ENCODE measurements at regions not wholly inside any gene's neighbourhood (a gene's known extent, or its start where the extent isn't known, plus 50 kb on each side); places are given as distances from the start of the nearest gene placed in this dataset.
"Not testable (repeated sequence)": the region's sequence is repeated elsewhere in the genome, so short reads cannot be mapped to it uniquely, and the experiment has no call there.

GRCh38 chr2:111338474-111338873 is 217.8 kb downstream of the BCL2L11 start:
- not testable (repeated sequence) for H3K36me3 Mint-ChIP-seq (ENCODE audit: insufficient read depth in 1 of 3, low read depth in 3 of 3); H3K4me3 Mint-ChIP-seq; H3K79me1 ChIP-seq (ENCODE audit: insufficient read depth, low read depth, low read length, poor library complexity, severe bottlenecking); H3K23ac ChIP-seq (ENCODE audit: insufficient read length, low read depth, low read length); H3K9me3 ChIP-seq (ENCODE audit: control insufficient read depth, low read depth, low read length); H3K4me1 Mint-ChIP-seq; H3K23me2 ChIP-seq (ENCODE audit: insufficient read length, low read depth, low read length, poor library complexity, severe bottlenecking); H2BK5ac ChIP-seq (ENCODE audit: insufficient read length, low read length); H3K14ac ChIP-seq (ENCODE audit: insufficient read depth, low read length); H3K79me2 ChIP-seq (ENCODE audit: insufficient read depth, low read length); H3K27me3 ChIP-seq (ENCODE audit: insufficient read depth, low read length); H3K9me3 Mint-ChIP-seq; H3K27ac Mint-ChIP-seq; H4K20me1 ChIP-seq (ENCODE audit: control insufficient read depth, insufficient read depth, insufficient read length); H3K9ac ChIP-seq (ENCODE audit: extremely low read depth, insufficient read length, low read length); H3K27ac ChIP-seq (ENCODE audit: insufficient read length, low read depth, low read length); H2AFZ ChIP-seq (ENCODE audit: low read length); H2BK20ac ChIP-seq (ENCODE audit: low read depth, low read length, poor library complexity, severe bottlenecking); H2AK5ac ChIP-seq (ENCODE audit: insufficient read length, low read length); H4K5ac ChIP-seq (ENCODE audit: insufficient read length, low read depth, low read length); H4K91ac ChIP-seq (ENCODE audit: insufficient read length, low read depth, low read length); H2BK120ac ChIP-seq (ENCODE audit: low read depth, low read length, poor library complexity, severe bottlenecking); H3T11ph ChIP-seq (ENCODE audit: low read length); H2BK15ac ChIP-seq (ENCODE audit: low read depth, low read length); H3K4ac ChIP-seq (ENCODE audit: low read depth, low read length); H3K4me2 ChIP-seq (ENCODE audit: insufficient read depth, insufficient read length, low read length); DNase-seq; H2BK12ac ChIP-seq (ENCODE audit: insufficient read length, low read depth, low read length); H4K8ac ChIP-seq (replicated peaks; ENCODE audit: insufficient read length, low read depth, low read length); H3K27me3 Mint-ChIP-seq (ENCODE audit: low read depth); H3K4me1 ChIP-seq (ENCODE audit: insufficient read depth, low read length); H3K18ac ChIP-seq (ENCODE audit: insufficient read length, low read depth, low read length); H3K56ac ChIP-seq (ENCODE audit: insufficient read length, low read depth, low read length)
- no CpG with 5 or more reads among the region's 2 CpGs for WGBS (ENCODE audit: extremely low coverage, insufficient read length, low lambda C conversion rate)

- not testable (repeated sequence) for H3K27me3 Mint-ChIP-seq (ENCODE audit: low read depth); H3K27ac Mint-ChIP-seq; H2AFZ ChIP-seq (ENCODE audit: low read length); DNase-seq; H3K4me2 ChIP-seq (ENCODE audit: insufficient read depth, insufficient read length, low read length); H3K18ac ChIP-seq (ENCODE audit: insufficient read length, low read depth, low read length); H3K4me1 Mint-ChIP-seq; H3K4me1 ChIP-seq (ENCODE audit: insufficient read depth, low read length); H3K36me3 Mint-ChIP-seq (ENCODE audit: insufficient read depth in 1 of 3, low read depth in 3 of 3); H4K5ac ChIP-seq (ENCODE audit: insufficient read length, low read depth, low read length); H3T11ph ChIP-seq (ENCODE audit: low read length); H3K79me1 ChIP-seq (ENCODE audit: insufficient read depth, low read depth, low read length, poor library complexity, severe bottlenecking); H3K27me3 ChIP-seq (ENCODE audit: insufficient read depth, low read length); H3K9ac ChIP-seq (ENCODE audit: extremely low read depth, insufficient read length, low read length); H3K4me3 Mint-ChIP-seq; H3K14ac ChIP-seq (ENCODE audit: insufficient read depth, low read length); H3K9me3 ChIP-seq (ENCODE audit: control insufficient read depth, low read depth, low read length); H2BK15ac ChIP-seq (ENCODE audit: low read depth, low read length); H2BK120ac ChIP-seq (ENCODE audit: low read depth, low read length, poor library complexity, severe bottlenecking); H3K56ac ChIP-seq (ENCODE audit: insufficient read length, low read depth, low read length); H3K27ac ChIP-seq (ENCODE audit: insufficient read length, low read depth, low read length); H4K8ac ChIP-seq (replicated peaks; ENCODE audit: insufficient read length, low read depth, low read length); H3K9me3 Mint-ChIP-seq; H2BK20ac ChIP-seq (ENCODE audit: low read depth, low read length, poor library complexity, severe bottlenecking); H3K23me2 ChIP-seq (ENCODE audit: insufficient read length, low read depth, low read length, poor library complexity, severe bottlenecking); H3K79me2 ChIP-seq (ENCODE audit: insufficient read depth, low read length); H4K91ac ChIP-seq (ENCODE audit: insufficient read length, low read depth, low read length); H4K20me1 ChIP-seq (ENCODE audit: control insufficient read depth, insufficient read depth, insufficient read length); H2BK12ac ChIP-seq (ENCODE audit: insufficient read length, low read depth, low read length); H3K4ac ChIP-seq (ENCODE audit: low read depth, low read length); H3K23ac ChIP-seq (ENCODE audit: insufficient read length, low read depth, low read length); H2BK5ac ChIP-seq (ENCODE audit: insufficient read length, low read length); H2AK5ac ChIP-seq (ENCODE audit: insufficient read length, low read length)
- whole genome bisulfite sequencing (ENCODE audit: extremely low coverage, insufficient read length, low lambda C conversion rate) = no CpG with 5 or more reads among the region's 1 CpG
Observed at GRCh38 chr2:111339476-111339875, 218.8 kb downstream of the BCL2L11 start.

Measured in H9 (cell line).